Activated naive CD4-positive, alpha-beta T cell treated with anti-CD3 and anti-CD28 coated beads for 36 hours (primary cell): ENCODE measurements at regions not wholly inside any gene's neighbourhood (a gene's known extent, or its start where the extent isn't known, plus 50 kb on each side); places are given as distances from the start of the nearest gene placed in this dataset.
"Not testable (repeated sequence)": the region's sequence is repeated elsewhere in the genome, so short reads cannot be mapped to it uniquely, and the experiment has no call there.

Experiments
- CTCF ChIA-PET: fragments of 350-600 bp; sonication (Branson Sonifier 250); formaldehyde crosslinking; loops from one replicate; lab custom pipeline; 2021; ENCODE audit warnings: antibody characterized with exemption; lab: Charles Lee
- DNase-seq: peaks from one replicate; pipeline ENCODE4 v3.0.0-alpha.2; 2020
- H3K27ac Mint-ChIP-seq: one replicate; pipeline ENCODE4 v1.8.0; 2021; ENCODE audit warnings: mild to moderate bottlenecking, mixed read lengths
- H3K27me3 Mint-ChIP-seq: one replicate; pipeline ENCODE4 v1.8.0; 2021; ENCODE audit warnings: low read depth, mixed read lengths
- H3K36me3 Mint-ChIP-seq: one replicate; pipeline ENCODE4 v1.8.0; 2021; ENCODE audit warnings: low read depth, mixed read lengths
- H3K4me1 Mint-ChIP-seq: one replicate; pipeline ENCODE4 v1.8.0; 2021; ENCODE audit warnings: low read depth, mixed read lengths
- H3K4me3 Mint-ChIP-seq: one replicate; pipeline ENCODE4 v1.8.0; 2021; ENCODE audit warnings: mild to moderate bottlenecking, moderate library complexity, mixed read lengths
- H3K9me3 Mint-ChIP-seq: one replicate; pipeline ENCODE4 v1.8.0; 2021; ENCODE audit warnings: mixed read lengths
- intact Hi-C: fragments of 100-400 bp; cut with micrococcal nuclease; formaldehyde crosslinking; loops from one replicate; pipeline ENCODE4 v1.15.1; 2023

DNA sequence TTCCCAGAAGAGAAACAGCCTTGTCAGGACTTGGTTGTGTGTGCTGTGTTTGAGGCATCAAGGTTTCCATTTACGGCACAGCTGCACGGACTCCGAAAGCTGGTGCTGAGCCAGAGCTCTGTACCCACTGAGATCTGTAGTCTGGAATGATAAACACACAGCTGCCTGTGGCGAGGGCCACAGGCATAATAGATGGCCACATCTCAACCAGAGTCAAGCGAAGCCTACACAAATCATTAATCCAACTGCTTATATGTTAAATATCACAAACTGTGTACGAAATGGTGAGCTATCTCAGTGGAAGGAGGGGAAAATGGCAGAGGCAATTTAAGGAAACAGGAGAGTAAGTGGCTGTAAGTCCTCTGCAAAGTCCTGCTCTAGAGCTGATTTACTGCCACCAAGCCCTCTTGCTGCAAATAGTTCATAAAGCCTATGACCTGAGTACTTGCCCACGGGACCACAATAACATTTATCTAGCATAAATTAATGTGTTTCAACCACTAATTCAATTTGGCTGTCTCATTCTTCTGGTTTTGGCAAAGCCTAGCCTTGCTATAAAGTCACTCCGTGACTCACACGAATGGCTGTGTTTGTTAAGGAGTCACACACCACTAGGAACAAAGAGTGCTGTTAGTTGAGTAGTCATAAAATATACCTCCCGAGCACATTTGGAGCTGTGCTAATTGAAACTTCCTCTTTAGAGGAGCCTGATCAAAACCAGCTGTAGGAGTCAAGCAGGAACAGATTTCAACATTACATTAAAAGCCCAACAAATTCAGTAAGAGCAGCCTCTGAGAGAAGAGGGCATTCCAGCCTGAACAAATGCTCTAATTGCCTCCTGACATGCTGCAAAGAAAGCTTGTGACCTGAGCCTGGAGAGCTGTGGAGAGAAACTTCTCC, 738.6 kb upstream of the ZNF608 start:
- CTCF ChIA-PET, result no interaction called here
- no peaks in the 10 kb centered on the region for H3K27me3 Mint-ChIP-seq
- no peaks in the 10 kb centered on the region for H3K36me3 Mint-ChIP-seq
- intact Hi-C loops, result no loop called here
- no peak overlapping the region for H3K4me3 Mint-ChIP-seq
- H3K27ac Mint-ChIP-seq, result no peak overlapping the region
- H3K4me1 Mint-ChIP-seq, result no peaks in the 10 kb centered on the region
- peaks cover 4% of the 10 kb centered on the region for H3K9me3 Mint-ChIP-seq
- DNase-seq, result no peak

DNA sequence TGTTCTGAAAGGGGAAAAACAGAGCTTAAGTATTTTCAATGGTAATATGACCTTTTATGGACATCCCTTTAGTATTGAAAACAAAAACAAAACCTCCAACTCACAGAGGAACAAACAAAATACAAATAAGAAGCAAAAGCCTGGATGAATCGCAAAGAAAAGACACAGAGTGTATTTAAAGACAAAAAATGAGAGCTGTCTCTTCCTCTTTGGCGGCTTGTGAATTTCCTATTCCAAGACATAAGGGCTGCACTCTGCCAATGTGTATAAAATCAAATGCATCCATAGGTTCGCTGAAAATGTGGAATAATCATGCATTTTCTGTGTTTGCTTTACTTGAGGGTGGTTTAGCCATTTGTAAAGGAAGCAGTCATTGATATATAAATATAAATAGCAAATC, 739.3 kb upstream of the ZNF608 start:
- Mint-ChIP-seq H3K4me3 (no peak overlapping the region), H3K36me3 (no peaks in the 10 kb centered on the region)
- no peak for DNase-seq

DNA sequence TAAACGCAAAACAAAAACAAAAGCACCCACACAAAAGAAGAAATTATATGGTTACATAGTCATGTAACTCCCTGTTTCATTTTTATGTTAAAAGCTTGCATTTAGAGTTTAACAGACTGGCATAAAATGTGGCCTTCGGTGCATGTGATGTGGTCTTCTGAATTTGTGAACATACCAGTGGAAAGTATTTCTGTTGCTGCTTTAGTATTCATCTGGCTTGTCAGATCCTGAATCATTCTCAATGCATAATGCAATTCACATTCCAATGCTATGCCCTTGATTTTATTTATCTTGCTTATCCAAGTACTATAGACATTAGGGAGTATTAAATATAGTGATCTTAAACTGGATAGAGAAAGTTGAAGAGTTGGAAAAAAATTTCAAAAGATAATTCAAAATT, 740.2 kb upstream of the ZNF608 start:
- no peak for DNase-seq
- Mint-ChIP-seq H3K4me3 (no peak overlapping the region), H3K4me1 (no peaks in the 10 kb centered on the region), H3K27ac (no peak overlapping the region), H3K9me3 (peaks cover 4% of the 10 kb centered on the region), H3K36me3 (no peaks in the 10 kb centered on the region), H3K27me3 (no peaks in the 10 kb centered on the region)
- intact Hi-C loops, result no loop called here
- CTCF ChIA-PET, result no interaction called here

More for the DNA sequence above, 739.3 kb upstream of the ZNF608 start:
- intact Hi-C loops, result no loop called here
- Mint-ChIP-seq H3K9me3 (peaks cover 4% of the 10 kb centered on the region), H3K27me3 (no peaks in the 10 kb centered on the region), H3K4me1 (no peaks in the 10 kb centered on the region), H3K27ac (no peak overlapping the region)
- CTCF ChIA-PET, result no interaction called here

DNA sequence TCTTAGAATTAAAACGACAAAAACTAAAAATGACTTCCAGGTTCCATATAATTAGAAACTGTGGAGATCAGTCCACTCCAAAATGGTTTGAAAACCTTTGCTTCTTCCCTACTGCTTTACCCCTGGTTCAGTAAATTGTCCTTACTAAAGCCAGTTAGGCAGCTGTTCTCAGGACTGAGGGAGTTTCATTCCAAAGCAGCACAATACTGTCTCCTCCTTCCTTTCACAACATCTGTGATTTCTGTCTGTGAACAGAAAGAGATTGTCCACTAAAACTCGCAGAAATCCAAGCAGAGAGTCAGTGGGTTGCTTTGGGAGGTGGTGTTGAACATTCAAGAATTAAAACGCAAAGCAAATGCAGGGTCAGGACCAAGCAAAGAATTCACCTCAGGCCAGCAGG, 740.8 kb upstream of the ZNF608 start:
- Mint-ChIP-seq H3K4me1 (no peaks in the 10 kb centered on the region), H3K36me3 (no peaks in the 10 kb centered on the region), H3K27ac (no peak overlapping the region), H3K4me3 (no peak overlapping the region), H3K9me3 (peaks cover 4% of the 10 kb centered on the region), H3K27me3 (no peaks in the 10 kb centered on the region)
- no peak for DNase-seq
- intact Hi-C loops, result no loop called here
- CTCF ChIA-PET, result interaction anchor here (0.6 kb wide), 1 partner anchor 284 kb away, joined by 3 read pairs; no protein-coding TSS in a partner anchor

DNA sequence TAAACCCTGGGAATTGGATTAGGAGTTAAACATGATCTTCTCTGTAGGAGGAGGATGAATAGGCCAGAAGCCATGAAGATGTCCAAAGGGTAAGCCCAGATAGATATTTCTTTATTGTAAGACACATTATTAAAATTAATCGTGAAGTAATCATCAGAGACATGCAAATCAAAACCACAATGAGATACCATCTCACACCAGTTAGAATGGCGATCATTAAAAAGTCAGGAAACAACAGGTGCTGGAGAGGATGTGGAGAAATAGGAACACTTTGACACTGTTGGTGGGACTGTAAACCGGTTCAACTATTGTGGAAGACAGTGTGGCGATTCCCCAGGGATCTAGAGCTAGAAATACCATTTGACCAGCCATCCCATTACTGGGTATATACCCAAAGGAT, 741.2 kb upstream of the ZNF608 start:
- intact Hi-C loops, DNase-seq, H3K27ac Mint-ChIP-seq, H3K36me3 Mint-ChIP-seq, H3K27me3 Mint-ChIP-seq, H3K4me3 Mint-ChIP-seq, H3K9me3 Mint-ChIP-seq, H3K4me1 Mint-ChIP-seq: not testable (repeated sequence)
- CTCF ChIA-PET, result interaction anchor here (0.6 kb wide), 1 partner anchor 284 kb away, joined by 3 read pairs; no protein-coding TSS in a partner anchor

DNA sequence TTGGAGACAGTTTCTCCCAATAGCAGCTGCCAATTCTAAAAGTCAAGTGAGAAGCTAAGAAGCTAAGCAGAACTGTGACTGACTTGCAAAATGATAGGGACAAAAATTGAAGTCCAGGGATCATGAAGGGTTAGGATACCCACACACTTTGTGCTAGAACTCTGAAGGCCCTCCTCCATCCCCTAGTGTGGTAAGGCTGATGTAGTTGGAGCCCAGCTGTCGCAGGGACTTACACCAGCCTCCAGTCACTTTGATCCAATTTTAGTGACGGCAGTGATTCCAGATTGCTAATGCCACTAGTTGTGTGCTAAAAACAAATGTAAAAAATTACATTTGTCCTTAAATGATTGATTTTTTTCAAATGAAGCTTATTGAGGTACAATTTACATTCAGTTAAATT, 742.7 kb upstream of the ZNF608 start:
- CTCF ChIA-PET, result no interaction called here
- Mint-ChIP-seq H3K9me3 (peaks cover 4% of the 10 kb centered on the region), H3K27ac (no peak overlapping the region), H3K36me3 (no peaks in the 10 kb centered on the region), H3K4me3 (no peak overlapping the region), H3K27me3 (no peaks in the 10 kb centered on the region), H3K4me1 (no peaks in the 10 kb centered on the region)
- DNase-seq, result no peak
- intact Hi-C loops, result no loop called here

DNA sequence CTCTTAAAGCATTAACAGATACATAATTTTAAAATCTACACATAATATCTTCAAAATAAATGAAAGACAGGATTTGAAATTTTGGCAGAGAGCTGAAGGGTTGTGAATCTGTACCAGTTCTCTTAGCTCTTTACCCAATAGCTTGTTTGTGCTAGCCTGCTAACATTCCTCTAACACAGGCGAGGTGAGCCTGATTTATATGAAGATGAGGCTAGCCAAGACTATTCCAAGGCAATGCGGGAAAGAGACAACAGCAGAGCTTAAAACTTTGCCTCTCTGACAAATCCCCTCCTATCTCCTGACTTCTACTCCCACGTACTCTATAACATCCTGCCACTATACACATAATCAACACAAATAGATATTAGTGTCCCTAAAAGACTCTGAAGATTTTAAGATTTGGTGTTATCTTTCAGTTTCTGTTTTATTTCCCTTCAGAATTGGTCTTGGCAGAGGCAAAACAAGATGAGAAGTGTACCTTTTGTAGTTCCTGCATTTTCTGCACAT, 745.6 kb upstream of the ZNF608 start:
- CTCF ChIA-PET, result no interaction called here
- H3K4me3 Mint-ChIP-seq, result no peak overlapping the region
- H3K9me3 Mint-ChIP-seq, result peaks cover 2% of the 10 kb centered on the region
- H3K36me3 Mint-ChIP-seq, result no peaks in the 10 kb centered on the region
- H3K4me1 Mint-ChIP-seq, result no peaks in the 10 kb centered on the region
- no peak overlapping the region for H3K27ac Mint-ChIP-seq
- H3K27me3 Mint-ChIP-seq, result no peaks in the 10 kb centered on the region
- DNase-seq, result no peak
- intact Hi-C loops, result no loop called here

DNA sequence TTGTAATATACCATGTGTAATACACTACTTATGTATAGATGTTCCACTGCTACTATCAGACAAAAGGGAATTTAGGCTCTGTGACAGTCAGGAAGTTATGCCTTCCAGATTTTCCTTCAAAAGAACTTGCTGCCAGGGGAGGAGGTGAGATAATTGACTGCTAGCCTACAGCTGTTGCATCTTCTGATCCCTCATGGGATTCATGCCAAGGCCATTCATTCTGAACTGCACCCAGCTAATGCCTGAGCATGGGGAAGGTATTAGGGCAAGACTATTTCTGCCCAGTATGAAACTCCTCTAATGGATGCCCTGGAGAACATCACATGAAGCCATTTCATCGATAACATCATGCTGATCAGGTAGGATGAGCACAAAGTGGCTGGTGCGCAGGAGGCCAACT, 746.5 kb upstream of the ZNF608 start:
- Mint-ChIP-seq H3K36me3 (no peaks in the 10 kb centered on the region), H3K4me3 (no peak overlapping the region), H3K9me3 (peaks cover 2% of the 10 kb centered on the region), H3K27ac (no peak overlapping the region), H3K27me3 (no peaks in the 10 kb centered on the region), H3K4me1 (no peaks in the 10 kb centered on the region)
- CTCF ChIA-PET, result no interaction called here
- intact Hi-C loops, result no loop called here
- DNase-seq, result no peak

DNA sequence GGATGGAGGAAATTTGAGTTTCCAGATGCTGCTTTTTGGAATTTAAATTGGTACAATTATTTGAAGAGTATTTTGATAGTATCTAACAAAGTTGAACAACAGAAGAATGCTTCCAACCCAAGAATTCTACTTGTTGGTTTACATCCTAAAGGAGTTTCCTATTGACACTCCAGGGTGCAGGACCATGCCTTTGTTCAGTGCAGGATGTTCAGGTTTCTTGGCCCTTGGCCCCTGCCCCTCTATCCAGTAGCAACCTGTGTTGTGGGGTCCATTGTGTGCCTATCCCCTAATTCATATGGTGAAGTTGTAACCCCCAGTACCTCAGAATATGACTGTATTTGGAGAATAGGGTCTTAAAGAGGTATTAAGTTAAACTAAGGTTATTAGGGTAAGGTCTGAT, 750.0 kb upstream of the ZNF608 start:
- intact Hi-C loops, result no loop called here
- no peak for DNase-seq
- H3K9me3 Mint-ChIP-seq, result no peaks in the 10 kb centered on the region
- H3K4me3 Mint-ChIP-seq, result no peak overlapping the region
- H3K36me3 Mint-ChIP-seq, result no peaks in the 10 kb centered on the region
- H3K27me3 Mint-ChIP-seq, result no peaks in the 10 kb centered on the region
- H3K27ac Mint-ChIP-seq, result no peak overlapping the region
- no peaks in the 10 kb centered on the region for H3K4me1 Mint-ChIP-seq
- CTCF ChIA-PET, result no interaction called here

DNA sequence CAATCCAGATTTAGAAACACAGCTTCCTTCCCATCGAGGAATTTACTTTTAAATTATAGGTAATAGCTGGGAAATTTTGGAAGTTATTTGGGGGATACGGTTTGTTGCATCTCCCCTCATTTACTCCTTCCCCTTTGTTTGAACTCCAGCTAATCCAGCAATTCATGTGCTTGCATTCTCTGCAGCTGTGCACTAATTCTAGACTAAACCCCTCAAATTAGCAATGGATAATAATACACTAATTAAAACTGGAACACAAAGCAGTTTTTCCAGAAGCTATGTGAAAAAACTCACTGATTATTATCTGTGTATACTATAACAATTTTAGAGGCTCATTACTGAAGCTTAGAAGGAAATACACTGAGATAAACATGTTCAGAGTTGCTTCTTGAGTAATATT, 751.2 kb upstream of the ZNF608 start:
- H3K4me3 Mint-ChIP-seq, result no peak overlapping the region
- intact Hi-C loops, result no loop called here
- H3K27ac Mint-ChIP-seq, result no peak overlapping the region
- peaks cover 3% of the 10 kb centered on the region for H3K9me3 Mint-ChIP-seq
- CTCF ChIA-PET, result no interaction called here
- no peak for DNase-seq
- H3K36me3 Mint-ChIP-seq, result no peaks in the 10 kb centered on the region
- H3K4me1 Mint-ChIP-seq, result no peaks in the 10 kb centered on the region
- no peaks in the 10 kb centered on the region for H3K27me3 Mint-ChIP-seq

DNA sequence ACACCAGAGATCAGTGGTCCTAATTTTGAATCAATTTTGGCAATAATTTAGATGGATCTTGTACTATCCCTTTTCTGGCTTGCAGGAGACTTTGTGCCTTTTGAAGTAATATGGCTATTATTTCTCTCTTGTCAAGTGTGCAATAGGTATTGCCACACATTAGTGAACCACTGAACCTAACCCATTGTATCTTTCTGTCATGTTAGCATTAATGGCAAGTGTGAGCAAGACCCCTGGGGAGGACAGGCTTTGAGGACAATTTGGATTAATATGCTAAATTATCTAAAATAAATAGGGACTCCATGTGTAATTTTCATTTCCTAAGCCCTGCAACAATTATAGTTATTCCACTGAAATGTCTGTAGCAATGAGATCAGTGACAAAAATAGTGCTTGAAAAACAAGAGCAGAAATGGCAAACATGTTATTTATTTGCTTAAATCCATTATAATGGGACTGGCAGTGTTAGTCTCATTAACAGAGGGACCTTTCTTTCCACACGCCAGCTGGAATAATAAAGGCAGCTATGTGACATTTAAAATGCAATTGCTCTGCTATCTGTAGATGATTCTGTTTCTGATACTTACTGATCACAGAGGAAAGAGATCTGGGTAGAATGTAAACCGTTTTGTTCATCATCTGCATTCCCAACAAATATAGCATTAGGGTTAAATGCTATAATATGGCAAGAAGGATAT, 753.3 kb upstream of the ZNF608 start:
- CTCF ChIA-PET, result no interaction called here
- no peak overlapping the region for H3K4me3 Mint-ChIP-seq
- DNase-seq, result no peak
- H3K36me3 Mint-ChIP-seq, result no peaks in the 10 kb centered on the region
- H3K27ac Mint-ChIP-seq, result no peak overlapping the region
- intact Hi-C loops, result no loop called here
- H3K27me3 Mint-ChIP-seq, result no peaks in the 10 kb centered on the region
- no peaks in the 10 kb centered on the region for H3K4me1 Mint-ChIP-seq
- peaks cover 5% of the 10 kb centered on the region for H3K9me3 Mint-ChIP-seq

DNA sequence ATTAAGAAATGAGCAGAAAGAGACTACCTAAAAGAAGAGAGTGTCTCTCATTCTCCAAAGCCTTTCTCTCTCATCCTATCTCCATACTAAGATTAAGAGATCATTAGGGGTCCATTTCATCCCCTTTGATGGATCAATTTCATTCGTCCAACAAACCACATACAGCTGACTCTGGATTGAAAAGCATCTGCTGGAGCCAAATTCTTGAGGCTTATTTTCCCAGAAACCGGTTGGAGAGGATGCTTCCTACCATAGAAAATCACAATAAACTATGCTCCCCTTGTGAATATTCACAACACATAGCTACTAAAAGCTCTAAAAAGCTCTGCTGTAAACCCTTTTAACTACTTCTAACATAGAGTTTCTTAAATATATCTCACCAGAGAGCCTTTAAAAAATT, 755.0 kb upstream of the ZNF608 start:
- H3K9me3 Mint-ChIP-seq, result peaks cover 5% of the 10 kb centered on the region
- H3K4me1 Mint-ChIP-seq, result no peaks in the 10 kb centered on the region
- no peaks in the 10 kb centered on the region for H3K36me3 Mint-ChIP-seq
- intact Hi-C loops, result no loop called here
- no peak overlapping the region for H3K27ac Mint-ChIP-seq
- no peak overlapping the region for H3K4me3 Mint-ChIP-seq
- H3K27me3 Mint-ChIP-seq, result no peaks in the 10 kb centered on the region
- no peak for DNase-seq
- CTCF ChIA-PET, result no interaction called here

DNA sequence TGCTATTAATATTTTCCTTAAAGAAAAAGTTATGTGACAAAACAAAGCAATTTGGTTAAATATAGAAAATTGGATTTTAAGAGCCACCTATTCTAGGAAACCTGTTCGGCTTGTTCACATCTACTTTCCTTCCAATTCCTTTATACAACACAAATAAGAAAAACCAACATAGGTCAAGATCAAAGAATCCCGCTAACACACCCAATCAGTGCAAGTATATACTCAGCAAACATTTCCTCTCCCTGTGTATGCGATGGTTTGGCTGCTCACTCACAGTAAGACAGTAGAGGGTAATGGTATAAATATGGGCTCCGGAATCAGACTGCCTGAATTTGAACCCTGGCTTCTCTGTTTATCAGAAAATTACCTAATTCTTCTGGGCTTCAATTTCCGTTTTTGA, 757.5 kb upstream of the ZNF608 start:
- no peaks in the 10 kb centered on the region for H3K27me3 Mint-ChIP-seq
- CTCF ChIA-PET, result no interaction called here
- no peak overlapping the region for H3K27ac Mint-ChIP-seq
- no peaks in the 10 kb centered on the region for H3K36me3 Mint-ChIP-seq
- no peak for DNase-seq
- H3K4me3 Mint-ChIP-seq, result no peak overlapping the region
- no peaks in the 10 kb centered on the region for H3K4me1 Mint-ChIP-seq
- intact Hi-C loops, result no loop called here
- peaks cover 5% of the 10 kb centered on the region for H3K9me3 Mint-ChIP-seq
